H1 (cell line): ENCODE measurements at regions not wholly inside any gene's neighbourhood (a gene's known extent, or its start where the extent isn't known, plus 50 kb on each side); places are given as distances from the start of the nearest gene placed in this dataset.

Source experiments
- CTCF ChIA-PET: fragments of 300-600 bp; sonication (Branson Sonifier 250); formaldehyde crosslinking; loops from one replicate; lab custom pipeline; 2021; ENCODE audit not compliant: partially characterized antibody; lab: Charles Lee
- POLR2A ChIA-PET: fragments of 300-600 bp; sonication (Branson Sonifier 250); formaldehyde crosslinking; loops from one replicate; lab custom pipeline; 2021; ENCODE audit warnings: inconsistent platforms; ENCODE audit not compliant: partially characterized antibody; lab: Charles Lee
- DNase-seq, 2 experiments: peaks; one replicate each; pipeline versions ENCODE4 v3.0.0 to v3.0.0-alpha.2; 2010 to 2022; ENCODE audit warnings: low spot score in 2 of 2, low read depth in 1 of 2, mixed read lengths in 1 of 2
- FAIRE-seq: peaks from 2 replicates; lab custom pipeline; 2011; peaks lifted over from hg19 to GRCh38; lab: Jason Lieb, UNC
- H2AFZ ChIP-seq: 2 replicates; pipeline ENCODE4 v1.8.1; 2012; ENCODE audit warnings: low read length, inconsistent platforms
- H2AK5ac ChIP-seq: 2 replicates; pipeline ENCODE4 v1.6.1; 2013; ENCODE audit warnings: low read depth, low read length
- H2BK120ac ChIP-seq: replicated peaks from 2 replicates; pipeline ENCODE3; 2013; ENCODE audit warnings: low read depth, low read length, inconsistent platforms
- H2BK12ac ChIP-seq: 2 replicates; pipeline ENCODE4 v1.6.1; 2013; ENCODE audit warnings: low read depth, low read length
- H2BK15ac ChIP-seq: 2 replicates; pipeline ENCODE4 v1.6.1; 2013; ENCODE audit warnings: low read length
- H2BK20ac ChIP-seq: 2 replicates; pipeline ENCODE4 v1.6.1; 2013; ENCODE audit warnings: low read length
- H2BK5ac ChIP-seq: 2 replicates; pipeline ENCODE4 v1.6.1; 2013; ENCODE audit warnings: low read depth, low read length
- H3K14ac ChIP-seq: 2 replicates; pipeline ENCODE4 v1.6.1; 2013; ENCODE audit warnings: inconsistent platforms; ENCODE audit not compliant: insufficient read length
- H3K18ac ChIP-seq: 2 replicates; pipeline ENCODE4 v1.6.1; 2013; ENCODE audit warnings: low read length; ENCODE audit errors: extremely low read depth
- H3K23ac ChIP-seq: 2 replicates; pipeline ENCODE4 v1.6.1; 2013; ENCODE audit warnings: inconsistent platforms; ENCODE audit not compliant: insufficient read length
- H3K23me2 ChIP-seq: 2 replicates; pipeline ENCODE4 v1.6.1; 2013; ENCODE audit warnings: low read depth, low read length
- H3K27ac ChIP-seq: 2 replicates; pipeline ENCODE4 v1.6.1; 2011; ENCODE audit warnings: low read depth, low read length, inconsistent platforms
- H3K27me3 ChIP-seq, 4 experiments: replicated peaks in 1 of 4; 1 replicate in 1 of 4; 2 replicates in 3 of 4; pipeline versions ENCODE4 v1.6.1 to v1.8.1; 2011 to 2013; ENCODE audit warnings: low read length in 3 of 4, mild to moderate bottlenecking in 3 of 4, inconsistent platforms in 2 of 4, mixed read lengths in 2 of 4, moderate library complexity in 1 of 4; ENCODE audit not compliant: control insufficient read depth in 3 of 4, insufficient read depth in 3 of 4; ENCODE audit errors: extremely low read depth in 1 of 4
- H3K36me3 ChIP-seq, 4 experiments: 2 replicates each; pipeline versions ENCODE4 v1.6.1 to v1.8.1; 2011 to 2013; ENCODE audit warnings: mild to moderate bottlenecking in 4 of 4, low read length in 3 of 4, moderate library complexity in 2 of 4, control low read depth in 1 of 4, inconsistent platforms in 1 of 4; ENCODE audit not compliant: insufficient read depth in 4 of 4, control insufficient read depth in 2 of 4
- H3K4ac ChIP-seq: replicated peaks from 2 replicates; pipeline ENCODE3; 2013; ENCODE audit warnings: low read length, low read depth, mixed read lengths, inconsistent platforms; ENCODE audit not compliant: insufficient read length
- H3K4me1 ChIP-seq, 4 experiments: replicated peaks in 1 of 4; 1 replicate in 1 of 4; 2 replicates in 3 of 4; pipeline versions ENCODE4 v1.6.1 to v1.8.1; 2011 to 2013; ENCODE audit warnings: low read length in 3 of 4, inconsistent platforms in 2 of 4, mixed read lengths in 1 of 4; ENCODE audit not compliant: insufficient read depth in 4 of 4, control insufficient read depth in 3 of 4
- H3K4me2 ChIP-seq, 2 experiments: 2 replicates each; pipeline versions ENCODE4 v1.6.1 to v1.8.1; 2011 to 2013; ENCODE audit warnings: low read depth in 2 of 2, low read length in 2 of 2, control low read depth in 1 of 2, inconsistent platforms in 1 of 2, mild to moderate bottlenecking in 1 of 2; ENCODE audit not compliant: insufficient read depth in 1 of 2
- H3K4me3 ChIP-seq, 4 experiments: fragments of 200-600, 300-600 bp in 1 of 4; sonication (generic), shearing (Covaris generic), sonication (Bioruptor Twin) in 1 of 4; 2 replicates each; pipeline versions ENCODE4 v1.5.1 to v1.8.1; 2011 to 2016; ENCODE audit warnings: low read length in 4 of 4, low read depth in 3 of 4, control low read depth in 2 of 4, inconsistent platforms in 2 of 4, mild to moderate bottlenecking in 2 of 4, mixed read lengths in 1 of 4, moderate library complexity in 1 of 4; ENCODE audit not compliant: insufficient read depth in 2 of 4; ENCODE audit errors: extremely low read depth in 1 of 4
- H3K56ac ChIP-seq: replicated peaks from 2 replicates; pipeline ENCODE3; 2013; ENCODE audit warnings: low read depth, mild to moderate bottlenecking, mixed read lengths, low read length, inconsistent platforms; ENCODE audit not compliant: insufficient read length
- H3K79me1 ChIP-seq: 2 replicates; pipeline ENCODE4 v1.6.1; 2013; ENCODE audit warnings: low read depth, low read length, control low read depth
- H3K79me2 ChIP-seq, 2 experiments: 2 replicates each; pipeline versions ENCODE4 v1.6.1 to v1.8.1; 2012 to 2013; ENCODE audit warnings: low read length in 2 of 2, mild to moderate bottlenecking in 2 of 2, inconsistent platforms in 1 of 2; ENCODE audit not compliant: insufficient read depth in 2 of 2, control insufficient read depth in 1 of 2
- H3K9ac ChIP-seq, 4 experiments: replicated peaks in 1 of 4; 1 replicate in 1 of 4; 2 replicates in 3 of 4; pipeline versions ENCODE4 v1.6.1 to v1.8.1; 2011 to 2013; ENCODE audit warnings: low read depth in 3 of 4, low read length in 3 of 4, control low read depth in 2 of 4, mild to moderate bottlenecking in 2 of 4, moderate library complexity in 2 of 4, inconsistent platforms in 1 of 4; ENCODE audit errors: extremely low read depth in 1 of 4
- H3K9me3 ChIP-seq, 2 experiments: 2 replicates each; pipeline versions ENCODE4 v1.6.1 to v1.8.1; 2012 to 2013; ENCODE audit warnings: mild to moderate bottlenecking in 2 of 2, moderate library complexity in 2 of 2, control low read depth in 1 of 2, inconsistent platforms in 1 of 2, low read depth in 1 of 2, low read length in 1 of 2, mixed read lengths in 1 of 2; ENCODE audit not compliant: insufficient read depth in 2 of 2
- H4K20me1 ChIP-seq, 2 experiments: replicated peaks in 1 of 2; 2 replicates each; pipeline versions ENCODE3 to v1.8.1; 2011 to 2013; ENCODE audit warnings: inconsistent platforms in 2 of 2, low read length in 2 of 2, mild to moderate bottlenecking in 1 of 2; ENCODE audit not compliant: insufficient read depth in 2 of 2, control insufficient read depth in 1 of 2
- H4K5ac ChIP-seq: 2 replicates; pipeline ENCODE4 v1.6.1; 2013; ENCODE audit warnings: low read length, low read depth, mixed read lengths, inconsistent platforms; ENCODE audit not compliant: insufficient read length
- H4K8ac ChIP-seq: 2 replicates; pipeline ENCODE4 v1.8.0; 2013; ENCODE audit warnings: mild to moderate bottlenecking, moderate library complexity, low read length, inconsistent platforms; ENCODE audit not compliant: insufficient read depth; ENCODE audit errors: extremely low read depth
- H4K91ac ChIP-seq: replicated peaks from 2 replicates; pipeline ENCODE3; 2013; ENCODE audit warnings: low read length, mixed read lengths, inconsistent platforms; ENCODE audit not compliant: insufficient read length
- ASH2L ChIP-seq: fragments of 200-600, 300-600 bp; sonication (generic); IDR thresholded peaks from one replicate; pipeline ENCODE4 v1.7.1; 2017; ENCODE audit warnings: low read length
- CHD2 ChIP-seq: IDR thresholded peaks from 2 replicates; pipeline ENCODE4 v1.6.1; 2012; ENCODE audit warnings: low read length, improper control_type of control experiment
- CREB1 ChIP-seq: IDR thresholded peaks from 2 replicates; pipeline ENCODE4 v1.6.1; 2012; ENCODE audit warnings: inconsistent platforms
- EZH2 ChIP-seq: fragments of 200-600 bp; sonication (generic); IDR thresholded peaks from 2 replicates; pipeline ENCODE4 v1.7.1; 2012; ENCODE audit warnings: low read depth, mild to moderate bottlenecking, moderate library complexity, low read length, inconsistent platforms; ENCODE audit not compliant: severe bottlenecking
- GABPA ChIP-seq: IDR thresholded peaks from 2 replicates; pipeline ENCODE4 v1.6.1; 2011; ENCODE audit warnings: mild to moderate bottlenecking, low read length, moderate library complexity, borderline replicate concordance; ENCODE audit not compliant: insufficient read depth
- JUN ChIP-seq: IDR thresholded peaks from 2 replicates; pipeline ENCODE4 v1.6.1; 2011; ENCODE audit warnings: low read depth, mild to moderate bottlenecking, improper control_type of control experiment, low read length
- KDM5A ChIP-seq: fragments of 200-600 bp; IDR thresholded peaks from 2 replicates; pipeline ENCODE4 v1.7.1; 2012; ENCODE audit warnings: mild to moderate bottlenecking, low read length, inconsistent platforms, mixed read lengths
- MAFK ChIP-seq: IDR thresholded peaks from 2 replicates; pipeline ENCODE4 v1.6.1; 2012; ENCODE audit warnings: low read depth, mild to moderate bottlenecking, improper control_type of control experiment, low read length
- RXRA ChIP-seq: IDR thresholded peaks from 2 replicates; pipeline ENCODE4 v1.6.1; 2011; ENCODE audit warnings: low read depth, mild to moderate bottlenecking, low read length, moderate library complexity; ENCODE audit not compliant: insufficient read depth
- SIRT6 ChIP-seq: IDR thresholded peaks from one replicate; pipeline ENCODE4 v1.7.1; 2012; ENCODE audit warnings: low read length, inconsistent platforms
- SP1 ChIP-seq: IDR thresholded peaks from 2 replicates; pipeline ENCODE4 v1.6.1; 2011; ENCODE audit warnings: low read depth, low read length
- SP2 ChIP-seq: IDR thresholded peaks from 2 replicates; pipeline ENCODE4 v1.6.1; 2012; ENCODE audit warnings: mild to moderate bottlenecking, low read length, inconsistent platforms
- SUZ12 ChIP-seq: fragments of 200-600 bp; sonication (generic); IDR thresholded peaks from 2 replicates; pipeline ENCODE4 v1.6.1; 2012; ENCODE audit warnings: mild to moderate bottlenecking, inconsistent platforms, low read length, moderate library complexity, mixed read lengths
- TAF1 ChIP-seq: IDR thresholded peaks from 2 replicates; pipeline ENCODE4 v1.6.1; 2011; ENCODE audit warnings: mild to moderate bottlenecking, low read depth, low read length
- TAF7 ChIP-seq: optimal IDR thresholded peaks from 2 replicates; pipeline ENCODE3; 2011; ENCODE audit warnings: low read depth, mild to moderate bottlenecking, inconsistent platforms, low read length, moderate library complexity, borderline replicate concordance
- TBP ChIP-seq: IDR thresholded peaks from 2 replicates; pipeline ENCODE4 v1.6.1; 2011; ENCODE audit warnings: low read depth, low read length, improper control_type of control experiment
- TCF12 ChIP-seq: IDR thresholded peaks from 2 replicates; pipeline ENCODE4 v1.6.1; 2011; ENCODE audit warnings: low read depth, mild to moderate bottlenecking, low read length
- TEAD4 ChIP-seq: IDR thresholded peaks from 2 replicates; pipeline ENCODE4 v1.6.1; 2012; ENCODE audit warnings: low read depth, low read length, inconsistent platforms, mixed read lengths
- WGBS, 2 experiments: shearing (Covaris generic) in 1 of 2; methylation state at CpG; one replicate each; pipeline versions ENCODE4 v1.1.6 to v1.1.7; 2013 to 2015; ENCODE audit warnings: low lambda C conversion rate in 2 of 2, mixed read lengths in 2 of 2, inconsistent platforms in 1 of 2, low coverage in 1 of 2, missing lambda C conversion rate in 1 of 2; ENCODE audit not compliant: insufficient replicate concordance in 2 of 2, insufficient coverage in 1 of 2, insufficient read length in 1 of 2; ENCODE audit errors: extremely low coverage in 1 of 2, missing lambda C conversion rate in 1 of 2; 5-methylcytosine and 5-hydroxymethylcytosine counted together

DNA sequence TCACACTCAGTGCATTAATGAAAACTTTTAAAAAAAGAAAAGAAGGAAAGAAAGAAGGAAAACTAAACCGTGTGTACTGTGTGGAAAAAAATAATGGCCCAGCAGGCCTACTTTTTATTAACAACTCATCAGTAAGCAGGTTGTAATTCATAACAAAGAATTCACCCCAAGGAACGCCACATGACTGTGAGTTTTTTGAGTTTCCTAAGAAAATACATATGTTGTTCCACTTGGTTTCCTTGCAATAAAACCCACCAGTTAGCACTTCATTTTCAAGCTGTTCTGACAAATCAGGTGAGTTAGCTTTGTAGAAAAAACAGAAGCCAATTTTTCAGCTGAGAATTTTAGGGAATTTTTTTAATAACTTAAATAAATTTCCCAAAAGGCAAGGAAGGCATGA lies 259.3 kb upstream of the TBX18 start:
- Histone ChIP-seq H2BK20ac (no peak overlapping the region), H2BK120ac (no peak overlapping the region), H4K8ac (no peak overlapping the region), H3K4me2 (no peak overlapping the region), H3K9ac (no peak overlapping the region), H3K9me3 (no peaks in the 10 kb centered on the region), H3K23ac (no peak overlapping the region), H3K27ac (no peak overlapping the region), H3K4ac (no peak overlapping the region), H2BK5ac (no peak overlapping the region), H3K14ac (no peak overlapping the region), H3K36me3 (no peaks in the 10 kb centered on the region), H3K79me2 (no peaks in the 10 kb centered on the region), H3K27me3 (no peaks in the 10 kb centered on the region), H3K4me1 (no peaks in the 10 kb centered on the region), H2BK15ac (no peak overlapping the region), H4K5ac (no peak overlapping the region), H3K79me1 (no peaks in the 10 kb centered on the region), H2AK5ac (no peak overlapping the region), H4K91ac (no peak overlapping the region), H3K23me2 (no peaks in the 10 kb centered on the region), H3K56ac (no peak overlapping the region), H3K4me3 (no peak overlapping the region), H2AFZ (no peak overlapping the region), H3K18ac (no peak overlapping the region), H2BK12ac (no peak overlapping the region), H4K20me1 (no peaks in the 10 kb centered on the region)
- ChIA-PET CTCF (interaction anchor here (1.3 kb wide), 1 partner anchor 300 kb away, joined by 3 read pairs; no protein-coding TSS in a partner anchor), POLR2A (interaction anchor here (0.6 kb wide), 1 partner anchor 1165 kb away, joined by 3 read pairs; no protein-coding TSS in a partner anchor)
- 81% methylated on average over 2 of the region's 2 CpGs; no CpG with 5 or more reads in 1 of the 2 experiments for WGBS, 2 experiments
- FAIRE-seq: no peak
- DNase-seq: no peak
- TF ChIP-seq ASH2L (no peak), SP2 (no peak), TEAD4 (no peak), SUZ12 (no peak), SP1 (no peak), TAF7 (no peak), CHD2 (no peak), MAFK (no peak), TBP (no peak), CREB1 (no peak), TAF1 (no peak), RXRA (no peak), TCF12 (no peak), SIRT6 (no peak), JUN (no peak), KDM5A (no peak), GABPA (no peak), EZH2 (no peak)
